GM18505 (cell line): ENCODE measurements at regions not wholly inside any gene's neighbourhood (a gene's known extent, or its start where the extent isn't known, plus 50 kb on each side); places are given as distances from the start of the nearest gene placed in this dataset.
"Not testable (repeated sequence)": the region's sequence is repeated elsewhere in the genome, so short reads cannot be mapped to it uniquely, and the experiment has no call there.

Source experiments
- ATAC-seq: cut with Tn5 transposase; IDR thresholded peaks from one replicate; pipeline ENCODE4 v1.9.1; 2021; ENCODE audit not compliant: unreplicated experiment
- POLR2A ChIP-seq: IDR thresholded peaks from 4 replicates; pipeline ENCODE4 v1.6.1; 2011; ENCODE audit warnings: borderline replicate concordance; ENCODE audit not compliant: insufficient read depth, insufficient read length; ENCODE audit errors: extremely low read depth

DNA sequence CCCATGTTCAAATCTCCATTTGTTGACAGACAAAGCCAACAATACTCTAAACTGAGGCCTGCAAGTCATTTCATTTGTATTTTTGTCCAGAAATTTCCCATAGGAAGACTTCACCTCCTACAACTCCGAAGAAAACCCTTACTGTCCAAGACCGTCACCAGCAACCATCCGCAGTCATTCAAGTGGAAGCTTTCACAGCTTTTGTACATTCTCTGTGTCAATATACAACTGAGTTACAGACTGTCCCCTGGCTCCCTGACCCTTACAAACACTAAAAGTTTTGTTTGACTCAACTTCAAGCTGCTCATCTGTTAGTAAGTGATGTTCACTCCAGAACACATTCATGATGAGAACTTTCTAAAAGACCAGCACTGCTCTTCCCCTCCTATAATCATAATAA, 210.1 kb downstream of the DEPDC1B start:
- TF ChIP-seq POLR2A: no peak
- ATAC-seq: no peak

GRCh38 chr5:60489377-60489776, 210.6 kb downstream of the DEPDC1B start:
- no peak for ATAC-seq
- no peak for TF ChIP-seq POLR2A

- ATAC-seq: no peak
- no peak for TF ChIP-seq POLR2A
Observed at GRCh38 chr5:60488466-60489130, 211.4 kb downstream of the DEPDC1B start.

DNA sequence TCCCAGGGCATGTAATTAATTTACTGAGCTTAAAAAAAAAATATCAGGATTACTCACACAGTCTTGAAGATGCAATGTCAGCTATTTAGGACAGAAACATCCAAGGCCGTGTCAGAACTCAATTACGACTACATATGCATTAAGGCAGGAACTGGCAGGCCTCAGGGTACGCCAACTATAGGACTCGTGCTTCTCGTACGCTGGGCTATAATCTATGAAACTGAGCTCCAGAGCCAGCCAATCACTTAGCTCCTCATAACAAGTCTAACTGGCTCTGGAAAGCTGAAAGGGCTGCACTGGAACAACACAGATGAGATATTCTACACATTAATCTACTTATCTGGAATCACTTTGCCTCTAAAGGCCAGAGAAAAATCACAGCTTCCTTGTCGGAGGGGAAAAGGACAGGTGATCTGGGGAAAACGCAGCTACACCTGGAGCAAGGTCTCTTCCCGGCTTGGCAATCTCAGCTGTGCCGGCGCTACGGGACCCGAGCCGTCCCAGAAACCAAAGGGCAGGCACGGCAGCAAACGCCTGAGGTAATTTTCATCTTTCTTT, 212.0 kb downstream of the DEPDC1B start:
- TF ChIP-seq POLR2A: no peak
- no peak for ATAC-seq

- TF ChIP-seq POLR2A: no peak
- no peak for ATAC-seq
Observed at GRCh38 chr5:60487476-60487875, 212.5 kb downstream of the DEPDC1B start.

GRCh38 chr5:60485361-60485760, 214.6 kb downstream of the DEPDC1B start:
- no peak for ATAC-seq
- no peak for TF ChIP-seq POLR2A

- ATAC-seq: no peak
- no peak for TF ChIP-seq POLR2A
Observed at GRCh38 chr5:60483050-60483449, 216.9 kb downstream of the DEPDC1B start.

DNA sequence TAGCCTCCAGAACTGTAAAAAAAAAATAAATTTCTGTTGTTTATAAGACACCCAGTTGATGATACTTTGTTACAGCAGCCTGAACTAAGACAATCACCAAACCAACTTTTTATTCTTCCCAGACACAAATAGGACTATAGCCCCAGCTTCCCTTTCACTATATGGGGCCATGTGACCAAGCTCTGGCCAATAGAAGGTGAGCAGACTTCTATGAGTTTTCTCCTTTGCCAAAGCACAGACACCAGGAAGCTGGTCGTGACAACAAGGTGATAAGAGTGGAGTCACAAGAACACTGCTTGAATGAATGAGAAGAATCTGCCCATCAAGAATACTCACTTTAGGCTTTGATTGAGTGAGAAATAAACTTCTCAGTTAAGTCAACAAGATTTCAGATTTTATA, 217.7 kb downstream of the DEPDC1B start:
- no peak for TF ChIP-seq POLR2A
- ATAC-seq: no peak

DNA sequence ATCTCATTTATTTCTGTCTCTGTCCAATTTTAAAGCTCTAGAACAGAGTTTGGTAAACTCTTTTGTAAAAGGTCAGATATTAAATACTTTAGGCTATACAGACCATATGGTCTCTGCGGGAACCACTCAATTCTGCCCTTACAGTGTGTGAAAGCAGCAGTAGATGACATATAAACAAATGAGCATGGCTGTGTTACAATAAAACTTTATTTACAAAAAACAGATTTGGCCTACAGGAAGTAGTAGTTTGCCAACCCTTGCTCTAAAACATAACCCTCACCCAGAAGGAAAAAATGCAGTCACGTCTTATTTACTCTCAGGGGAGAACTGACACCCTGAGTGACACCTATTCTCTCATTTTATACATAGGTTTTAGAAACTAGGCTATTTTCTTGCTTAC, 220.4 kb downstream of the DEPDC1B start:
- TF ChIP-seq POLR2A: no peak
- no peak for ATAC-seq

DNA sequence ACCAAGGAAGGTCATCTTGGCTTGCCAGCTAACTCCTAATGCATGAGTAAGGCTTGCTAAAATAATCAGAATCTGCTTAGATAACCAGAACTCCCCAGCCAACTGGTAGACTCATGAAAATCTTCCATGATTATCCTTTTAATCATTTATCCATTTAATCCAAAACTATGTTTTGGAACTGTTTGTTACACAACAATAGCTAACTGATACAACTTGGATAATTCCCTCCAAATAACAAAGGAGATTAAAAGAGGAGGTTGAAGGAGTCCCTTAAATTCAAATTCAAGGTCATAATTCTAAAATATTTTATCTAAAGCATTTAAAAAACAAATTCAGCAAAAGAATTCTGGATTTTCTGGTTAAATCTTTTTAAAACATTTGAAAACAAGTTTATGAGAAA, 222.1 kb downstream of the DEPDC1B start:
- no peak for ATAC-seq

GRCh38 chr5:60473654-60474053, 226.3 kb downstream of the DEPDC1B start:
- ATAC-seq: no peak
- TF ChIP-seq POLR2A: no peak

More for the DNA sequence above, 222.1 kb downstream of the DEPDC1B start:
- no peak for TF ChIP-seq POLR2A

DNA sequence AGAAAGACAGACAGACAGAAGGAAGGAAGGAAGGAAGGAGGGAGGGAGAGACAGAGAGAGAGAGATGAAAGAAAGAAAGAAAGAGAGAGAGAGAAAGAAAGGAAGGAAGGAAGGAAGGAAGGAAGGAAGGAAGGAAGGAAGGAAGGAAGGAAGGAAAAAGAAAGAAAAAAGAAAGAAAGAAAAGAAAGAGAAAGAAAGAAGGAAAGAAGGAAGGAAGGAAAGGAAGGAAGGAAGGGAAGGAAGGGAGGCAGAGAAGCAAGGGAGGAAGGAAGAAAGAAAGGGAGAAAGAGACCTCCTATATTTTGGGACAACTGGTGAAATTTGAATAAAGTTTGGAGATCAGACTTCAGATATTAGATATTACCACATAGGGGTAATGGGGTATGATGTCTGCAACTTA, 226.9 kb downstream of the DEPDC1B start:
- not testable (repeated sequence) for ATAC-seq

DNA sequence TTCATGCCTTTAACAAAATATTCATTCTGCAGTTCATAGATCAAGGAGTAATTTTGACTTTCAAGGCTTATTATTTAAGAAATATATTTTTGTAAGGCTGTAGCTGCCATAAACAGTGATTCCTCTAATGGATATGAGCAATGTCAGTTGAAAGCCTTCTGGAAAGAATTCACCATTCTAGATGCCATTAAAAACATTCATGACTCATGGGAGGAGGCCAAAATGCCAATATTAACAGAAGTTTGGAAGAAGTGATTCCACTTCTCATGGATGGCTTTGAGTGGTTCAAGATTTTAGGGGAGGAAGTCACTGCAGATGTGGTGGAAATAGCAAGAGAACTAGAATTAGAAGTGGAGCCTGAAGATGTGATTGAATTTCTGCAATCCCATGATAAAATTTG, 229.1 kb downstream of the DEPDC1B start:
- TF ChIP-seq POLR2A: no peak
- no peak for ATAC-seq

- no peak for ATAC-seq
- no peak for TF ChIP-seq POLR2A
Observed at GRCh38 chr5:60469286-60469685, 230.7 kb downstream of the DEPDC1B start.
